Keratinocyte (primary cell): ENCODE measurements at regions not wholly inside any gene's neighbourhood (a gene's known extent, or its start where the extent isn't known, plus 50 kb on each side); places are given as distances from the start of the nearest gene placed in this dataset.

ENCODE experiments used
- CTCF ChIP-seq, 3 experiments: IDR thresholded peaks in 1 of 3; conservative IDR thresholded peaks in 1 of 3; optimal IDR thresholded peaks in 1 of 3; 2 replicates in 2 of 3; 3 replicates in 1 of 3; pipeline versions ENCODE3 to v1.5.1; 2011; ENCODE audit warnings: low read length in 3 of 3, mild to moderate bottlenecking in 3 of 3, moderate library complexity in 2 of 3, control low read depth in 1 of 3, inconsistent platforms in 1 of 3; ENCODE audit not compliant: insufficient read depth in 2 of 3; ENCODE audit errors: extremely low read depth in 1 of 3
- EZH2 ChIP-seq: IDR thresholded peaks from one replicate; pipeline ENCODE4 v1.6.1; 2012; ENCODE audit warnings: inconsistent platforms, mild to moderate bottlenecking, low read length, moderate library complexity

DNA sequence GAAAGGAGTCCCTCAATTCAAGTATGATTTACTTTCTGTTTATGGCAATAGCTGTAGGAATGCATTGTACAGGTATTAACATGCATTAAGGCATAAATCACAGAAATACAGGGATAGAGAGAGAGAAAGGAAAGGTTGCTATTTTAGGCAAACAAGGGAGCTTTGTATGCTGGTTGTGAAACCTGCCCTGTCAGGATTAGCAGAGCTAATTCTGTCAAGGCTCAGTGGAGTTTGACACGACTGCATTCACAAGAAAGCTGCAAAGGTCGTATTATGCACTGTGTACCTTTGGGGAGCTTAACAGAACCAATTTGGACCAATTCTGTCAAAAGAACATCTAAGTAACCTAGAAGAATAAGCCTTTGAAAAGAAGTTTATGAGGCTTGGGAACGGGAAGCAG lies 239.3 kb downstream of the GRIA2 start:
- TF ChIP-seq CTCF (optimal IDR thresholded peaks at IDR 0.05 in 1 of 3, IDR thresholded peaks at IDR 0.05 in 1 of 3, conservative IDR thresholded peaks at IDR 0.05 in 1 of 3; ENCODE audit: extremely low read depth in 1 of 3, insufficient read depth in 2 of 3, low read length in 3 of 3), result no peak
- no peak for TF ChIP-seq EZH2
